Hepatocyte (in vitro differentiated cells): ENCODE measurements at regions not wholly inside any gene's neighbourhood (a gene's known extent, or its start where the extent isn't known, plus 50 kb on each side); places are given as distances from the start of the nearest gene placed in this dataset.

ENCODE experiments used
- CTCF ChIP-seq: fragments of 200-600 bp; sonication (generic); IDR thresholded peaks from 2 replicates; pipeline ENCODE4 v1.5.1; 2016; ENCODE audit warnings: antibody characterized with exemption, mild to moderate bottlenecking; ENCODE audit not compliant: poor library complexity
- EZH2phosphoT487 ChIP-seq: fragments of 200-600 bp; sonication (generic); IDR thresholded peaks from one replicate; pipeline ENCODE4 v1.6.1; 2018; ENCODE audit warnings: antibody characterized with exemption, mild to moderate bottlenecking, low read depth, moderate library complexity; ENCODE audit not compliant: unreplicated experiment, severe bottlenecking

- TF ChIP-seq CTCF (no peak), EZH2phosphoT487 (no peak)
Observed at GRCh38 chr6:51268666-51269065, 450.0 kb downstream of the TFAP2B start.
